OCI-LY1 (cell line): ENCODE measurements at regions not wholly inside any gene's neighbourhood (a gene's known extent, or its start where the extent isn't known, plus 50 kb on each side); places are given as distances from the start of the nearest gene placed in this dataset.

Experiments
- H2AFZ ChIP-seq: fragments of 200-600 bp; sonication (generic), shearing (Covaris generic); 2 replicates; pipeline ENCODE4 v1.6.0; 2014; ENCODE audit warnings: antibody characterized with exemption, mild to moderate bottlenecking, low read length
- H3F3A ChIP-seq: fragments of 200-600 bp; sonication (generic), shearing (Covaris generic); 2 replicates; pipeline ENCODE4 v1.6.0; 2014; ENCODE audit warnings: mild to moderate bottlenecking, antibody characterized with exemption, low read length, moderate library complexity; ENCODE audit not compliant: insufficient read depth
- H3K27ac ChIP-seq: fragments of 200-600 bp; sonication (generic); 2 replicates; pipeline ENCODE4 v1.5.1; 2014; ENCODE audit warnings: low read length, mixed run types, mild to moderate bottlenecking, low read depth; ENCODE audit not compliant: poor library complexity, severe bottlenecking
- H3K27me3 ChIP-seq: fragments of 200-600 bp; sonication (generic); 2 replicates; pipeline ENCODE4 v1.6.0; 2014; ENCODE audit warnings: antibody characterized with exemption, mild to moderate bottlenecking, low read length, moderate library complexity; ENCODE audit not compliant: insufficient read depth
- H3K36me3 ChIP-seq: fragments of 200-600 bp; sonication (generic); 2 replicates; pipeline ENCODE4 v1.6.1; 2014; ENCODE audit warnings: mild to moderate bottlenecking, antibody characterized with exemption, low read length, moderate library complexity, mixed read lengths; ENCODE audit not compliant: insufficient read depth
- H3K4me1 ChIP-seq: fragments of 200-600 bp; sonication (generic); 2 replicates; pipeline ENCODE4 v1.5.1; 2014; ENCODE audit warnings: mild to moderate bottlenecking, low read length, moderate library complexity; ENCODE audit not compliant: insufficient read depth, severe bottlenecking
- H3K4me2 ChIP-seq: fragments of 200-600 bp; sonication (generic), shearing (Covaris generic); 2 replicates; pipeline ENCODE4 v1.6.1; 2014; ENCODE audit warnings: low read length
- H3K4me3 ChIP-seq: fragments of 200-600 bp; sonication (generic); 2 replicates; pipeline ENCODE4 v1.5.1; 2014; ENCODE audit warnings: low read length, low read depth, mild to moderate bottlenecking, mixed read lengths; ENCODE audit not compliant: poor library complexity, severe bottlenecking
- H3K79me2 ChIP-seq: fragments of 200-600 bp; shearing (Covaris generic); 2 replicates; pipeline ENCODE4 v1.6.1; 2016; ENCODE audit warnings: mixed run types, low read length, mixed read lengths; ENCODE audit not compliant: insufficient read depth
- H3K9ac ChIP-seq: fragments of 200-600 bp; sonication (generic), shearing (Covaris generic); 2 replicates; pipeline ENCODE4 v1.6.1; 2014; ENCODE audit warnings: mild to moderate bottlenecking, low read length, mixed read lengths
- H3K9me2 ChIP-seq: fragments of 200-600 bp; sonication (generic), shearing (Covaris generic); 2 replicates; pipeline ENCODE4 v1.6.1; 2014; ENCODE audit warnings: low read depth, mild to moderate bottlenecking, low read length, mixed read lengths
- H3K9me3 ChIP-seq: fragments of 200-600 bp; shearing (Covaris generic); 2 replicates; pipeline ENCODE4 v1.6.1; 2014; ENCODE audit warnings: low read length, mixed read lengths
- H4K20me1 ChIP-seq: fragments of 200-600 bp; sonication (generic), shearing (Covaris generic); 2 replicates; pipeline ENCODE4 v1.6.0; 2016; ENCODE audit warnings: mild to moderate bottlenecking, low read length; ENCODE audit not compliant: insufficient read depth
- CTCF ChIP-seq: fragments of 200-600 bp; sonication (generic), shearing (Covaris generic); IDR thresholded peaks from 2 replicates; pipeline ENCODE4 v1.5.1; 2017; ENCODE audit warnings: mild to moderate bottlenecking, antibody characterized with exemption, low read length, moderate library complexity, mixed read lengths
- EZH2 ChIP-seq: fragments of 200-600 bp; sonication (generic), shearing (Covaris generic); IDR thresholded peaks from 2 replicates; pipeline ENCODE4 v1.8.0; 2017; ENCODE audit warnings: borderline replicate concordance, mixed run types, mild to moderate bottlenecking, antibody characterized with exemption, low read length, moderate library complexity, mixed read lengths

DNA sequence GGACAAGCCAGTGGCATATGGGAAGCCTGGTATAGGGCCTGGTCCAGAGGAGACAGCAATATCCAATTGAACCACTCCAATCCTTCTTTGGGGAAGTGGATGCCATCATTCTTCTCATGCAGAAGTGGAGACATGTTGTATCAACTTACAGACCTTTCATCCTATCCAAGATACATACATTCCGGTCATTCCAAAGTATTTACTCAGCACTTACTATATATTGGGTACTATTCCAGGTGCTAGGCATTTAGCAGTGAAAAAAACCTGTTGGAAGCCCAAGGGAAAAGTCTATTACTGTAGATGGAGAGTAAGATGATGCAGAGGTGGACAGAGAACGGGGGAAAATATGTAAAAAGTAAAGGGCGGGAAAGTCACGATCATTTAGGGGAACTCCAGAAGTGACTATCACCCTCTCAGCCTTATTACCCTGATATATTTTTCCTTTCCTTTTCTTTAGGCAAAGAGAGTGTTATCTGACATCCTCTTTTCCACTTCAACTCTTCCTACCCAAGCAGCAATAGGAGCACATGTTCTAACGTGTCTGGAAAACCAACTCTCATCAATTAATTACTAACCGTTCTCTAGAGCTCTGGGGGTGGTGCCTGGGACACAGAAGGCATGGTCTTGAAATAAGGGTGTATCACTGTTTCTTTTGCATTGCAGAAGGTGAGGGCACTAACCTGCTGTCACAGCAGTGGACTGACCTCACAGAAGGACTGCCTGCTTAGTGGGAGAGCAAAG is 210.1 kb upstream of the MAF start:
- Histone ChIP-seq H3K9me2 (no peaks in the 10 kb centered on the region), H3K4me2 (no peak overlapping the region), H3K36me3 (no peaks in the 10 kb centered on the region), H2AFZ (no peak overlapping the region), H3K79me2 (no peaks in the 10 kb centered on the region), H4K20me1 (no peaks in the 10 kb centered on the region), H3K4me3 (no peak overlapping the region), H3K27me3 (no peaks in the 10 kb centered on the region), H3K9me3 (no peaks in the 10 kb centered on the region), H3F3A (no peaks in the 10 kb centered on the region), H3K9ac (no peak overlapping the region), H3K4me1 (no peaks in the 10 kb centered on the region), H3K27ac (no peak overlapping the region)
- TF ChIP-seq EZH2: no peak
- TF ChIP-seq CTCF: no peak

- no peak overlapping the region for H2AFZ ChIP-seq
- H3K79me2 ChIP-seq: no peaks in the 10 kb centered on the region
- no peaks in the 10 kb centered on the region for H3K36me3 ChIP-seq
- no peak overlapping the region for H3K27ac ChIP-seq
- no peak for TF ChIP-seq CTCF
- TF ChIP-seq EZH2: no peak
- H3K9me2 ChIP-seq: no peaks in the 10 kb centered on the region
- H3K4me2 ChIP-seq: no peak overlapping the region
- no peak overlapping the region for H3K4me3 ChIP-seq
- no peak overlapping the region for H3K9ac ChIP-seq
- H3F3A ChIP-seq: no peaks in the 10 kb centered on the region
- H3K4me1 ChIP-seq: no peaks in the 10 kb centered on the region
- no peaks in the 10 kb centered on the region for H4K20me1 ChIP-seq
- no peaks in the 10 kb centered on the region for H3K9me3 ChIP-seq
- H3K27me3 ChIP-seq: no peaks in the 10 kb centered on the region
Measured at GRCh38 chr16:79809376-79809775, 208.8 kb upstream of the MAF start.

GRCh38 chr16:79808731-79809130 is 208.2 kb upstream of the MAF start:
- H3K4me2 ChIP-seq: no peak overlapping the region
- H2AFZ ChIP-seq: no peak overlapping the region
- H3K27ac ChIP-seq: no peak overlapping the region
- no peaks in the 10 kb centered on the region for H3K27me3 ChIP-seq
- no peak overlapping the region for H3K9ac ChIP-seq
- no peak overlapping the region for H3K4me3 ChIP-seq
- H3K9me2 ChIP-seq: no peaks in the 10 kb centered on the region
- H3K36me3 ChIP-seq: no peaks in the 10 kb centered on the region
- H3K9me3 ChIP-seq: no peaks in the 10 kb centered on the region
- no peaks in the 10 kb centered on the region for H3K79me2 ChIP-seq
- H4K20me1 ChIP-seq: no peaks in the 10 kb centered on the region
- TF ChIP-seq CTCF (no peak), EZH2 (no peak)
- no peaks in the 10 kb centered on the region for H3K4me1 ChIP-seq
- no peaks in the 10 kb centered on the region for H3F3A ChIP-seq
